Naive B cell (primary cell): ENCODE measurements at regions not wholly inside any gene's neighbourhood (a gene's known extent, or its start where the extent isn't known, plus 50 kb on each side); places are given as distances from the start of the nearest gene placed in this dataset.

Source experiments
- ATAC-seq, 2 donors: fragments of 150-1000 bp; cut with Tn5 transposase; 2 replicates each; pipeline ENCODE4 v1.10.0; 2021; ENCODE audit warnings: low read depth in 2 of 2, mild to moderate bottlenecking in 2 of 2, moderate library complexity in 2 of 2
- DNase-seq: peaks from one replicate; pipeline ENCODE4 v3.0.0; 2022
- H3K27ac Mint-ChIP-seq, 6 donors: one replicate each; pipeline ENCODE4 v1.8.0; 2020 to 2022; ENCODE audit warnings: mild to moderate bottlenecking in 6 of 6, mixed read lengths in 6 of 6, moderate library complexity in 5 of 6, inconsistent platforms in 2 of 6
- H3K27me3 Mint-ChIP-seq, 3 donors: one replicate each; pipeline ENCODE4 v1.8.0; 2021 to 2022; ENCODE audit warnings: mixed read lengths in 3 of 3, mild to moderate bottlenecking in 1 of 3
- H3K36me3 Mint-ChIP-seq, 2 donors: one replicate each; pipeline ENCODE4 v1.8.0; 2020 to 2022; ENCODE audit warnings: mixed read lengths in 2 of 2, inconsistent platforms in 1 of 2, mild to moderate bottlenecking in 1 of 2
- H3K4me1 Mint-ChIP-seq, 3 donors: one replicate each; pipeline ENCODE4 v1.8.0; 2020 to 2022; ENCODE audit warnings: mixed read lengths in 3 of 3, inconsistent platforms in 1 of 3, mild to moderate bottlenecking in 1 of 3, moderate library complexity in 1 of 3
- H3K4me3 Mint-ChIP-seq, 8 donors: one replicate each; pipeline ENCODE4 v1.8.0; 2020 to 2022; ENCODE audit warnings: mild to moderate bottlenecking in 8 of 8, mixed read lengths in 8 of 8, moderate library complexity in 8 of 8, inconsistent platforms in 2 of 8
- H3K9me3 Mint-ChIP-seq, 7 donors: one replicate each; pipeline ENCODE4 v1.8.0; 2020 to 2022; ENCODE audit warnings: mixed read lengths in 7 of 7, mild to moderate bottlenecking in 5 of 7, inconsistent platforms in 2 of 7, moderate library complexity in 1 of 7

DNA sequence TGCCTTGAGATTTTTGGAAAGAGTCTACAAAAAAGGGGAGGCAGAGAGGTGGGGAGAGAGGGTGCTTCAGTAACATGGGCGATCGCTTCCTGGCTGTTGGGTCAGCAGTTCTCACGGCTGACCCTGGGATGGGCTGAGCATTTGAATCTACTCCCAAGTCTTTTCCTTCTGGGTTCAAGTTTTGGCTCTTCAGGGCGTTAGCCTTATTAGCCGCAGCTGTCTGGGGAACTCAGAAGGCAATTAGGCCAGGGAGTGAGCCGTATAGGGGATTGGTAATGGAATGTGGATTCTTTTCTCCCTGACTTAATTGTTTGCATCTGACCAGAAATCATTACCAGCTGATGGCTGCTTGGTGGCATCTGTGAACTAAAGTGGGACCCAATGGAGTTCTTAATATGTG, 250.5 kb upstream of the SKOR2 start:
- H3K27me3 Mint-ChIP-seq, result peaks cover 10 to 19% (median 18%) of the 10 kb centered on the region in 3 donors
- no peak for DNase-seq
- H3K4me1 Mint-ChIP-seq, result no peaks in the 10 kb centered on the region
- no peak for ATAC-seq
- no peak overlapping the region for H3K4me3 Mint-ChIP-seq
- H3K27ac Mint-ChIP-seq, result peak overlapping the region in 2 of 6 donors; percentile 12 to 31
- H3K9me3 Mint-ChIP-seq, result peaks cover 0 to 7% (median 0%) of the 10 kb centered on the region in 7 donors
- no peaks in the 10 kb centered on the region for H3K36me3 Mint-ChIP-seq

DNA sequence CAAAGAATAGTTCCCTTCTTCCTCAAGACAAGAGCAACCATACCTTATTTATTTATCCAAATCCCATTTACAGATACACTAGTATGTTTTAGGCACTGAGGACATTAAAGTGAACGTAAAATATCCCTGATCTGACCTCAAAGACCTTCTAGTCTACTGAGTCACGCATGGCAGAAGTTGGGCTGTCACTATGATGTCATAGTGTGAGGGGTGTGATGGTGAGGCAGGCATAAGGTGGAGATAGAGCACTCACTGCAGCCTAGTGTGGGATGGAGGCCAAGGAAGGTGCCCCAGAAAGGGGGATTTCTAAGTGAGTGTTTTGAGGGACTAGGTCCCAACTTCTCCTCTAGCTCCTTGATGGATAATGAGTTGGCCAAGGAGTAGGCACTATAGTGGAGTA, 249.5 kb upstream of the SKOR2 start:
- no peak for ATAC-seq
- Mint-ChIP-seq H3K36me3 (no peaks in the 10 kb centered on the region), H3K4me3 (no peak overlapping the region)

GRCh38 chr18:47492691-47493090, 241.2 kb upstream of the SKOR2 start:
- no peak for ATAC-seq
- no peak overlapping the region for H3K4me3 Mint-ChIP-seq
- no peaks in the 10 kb centered on the region for H3K36me3 Mint-ChIP-seq
- no peak overlapping the region for H3K27ac Mint-ChIP-seq
- H3K9me3 Mint-ChIP-seq, result peaks cover 0 to 6% (median 2%) of the 10 kb centered on the region in 7 donors
- no peaks in the 10 kb centered on the region for H3K4me1 Mint-ChIP-seq
- H3K27me3 Mint-ChIP-seq, result peaks cover 0 to 17% (median 10%) of the 10 kb centered on the region in 3 donors
- DNase-seq, result no peak

More for the DNA sequence above, 249.5 kb upstream of the SKOR2 start:
- H3K27ac Mint-ChIP-seq, result no peak overlapping the region
- peaks cover 0 to 7% (median 0%) of the 10 kb centered on the region in 7 donors for H3K9me3 Mint-ChIP-seq
- no peaks in the 10 kb centered on the region for H3K4me1 Mint-ChIP-seq
- DNase-seq, result no peak
- H3K27me3 Mint-ChIP-seq, result peaks cover 10 to 21% (median 21%) of the 10 kb centered on the region in 3 donors

GRCh38 chr18:47490882-47491281, 239.4 kb upstream of the SKOR2 start:
- Mint-ChIP-seq H3K27ac (no peak overlapping the region), H3K4me1 (no peaks in the 10 kb centered on the region), H3K9me3 (peaks cover 0 to 11% (median 4%) of the 10 kb centered on the region in 7 donors), H3K4me3 (no peak overlapping the region), H3K27me3 (peaks cover 6 to 19% (median 9%) of the 10 kb centered on the region in 3 donors), H3K36me3 (no peaks in the 10 kb centered on the region)
- DNase-seq (no peak), ATAC-seq (no peak)

DNA sequence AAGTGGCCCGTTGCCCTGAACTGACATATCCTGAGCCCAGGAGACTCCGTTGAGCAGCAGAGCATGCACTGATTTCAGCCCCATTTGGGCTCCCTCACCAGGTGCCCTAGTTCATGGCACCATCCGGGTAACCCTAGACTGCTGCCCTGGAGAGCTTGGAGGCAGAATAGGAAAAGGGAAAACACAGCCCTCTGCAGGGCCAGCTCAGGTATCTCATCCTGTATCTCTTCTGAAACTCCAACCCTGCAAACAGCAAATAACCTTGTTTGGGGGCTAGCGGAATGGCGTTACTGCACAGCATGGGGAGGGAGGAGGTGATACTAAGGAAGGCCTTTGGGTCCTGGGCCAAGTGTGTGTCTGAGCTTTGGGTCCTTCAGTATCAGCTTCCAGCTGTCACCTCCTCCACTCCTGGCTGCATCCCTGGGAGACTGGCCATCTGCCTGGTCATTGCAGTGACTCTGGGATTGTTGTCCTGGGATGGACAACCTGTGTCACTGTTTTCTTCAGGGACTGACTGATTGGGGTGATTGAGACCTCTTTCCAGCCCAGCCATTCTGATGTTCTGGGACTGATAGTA, 233.8 kb upstream of the SKOR2 start:
- H3K36me3 Mint-ChIP-seq, result no peaks in the 10 kb centered on the region
- no peaks in the 10 kb centered on the region for H3K4me1 Mint-ChIP-seq
- DNase-seq (no peak), ATAC-seq (no peak)
- H3K27ac Mint-ChIP-seq, result no peak overlapping the region
- no peak overlapping the region for H3K4me3 Mint-ChIP-seq
- H3K27me3 Mint-ChIP-seq, result peaks cover 25 to 44% (median 36%) of the 10 kb centered on the region in 3 donors
- H3K9me3 Mint-ChIP-seq, result peaks cover 0 to 11% (median 2%) of the 10 kb centered on the region in 7 donors

DNA sequence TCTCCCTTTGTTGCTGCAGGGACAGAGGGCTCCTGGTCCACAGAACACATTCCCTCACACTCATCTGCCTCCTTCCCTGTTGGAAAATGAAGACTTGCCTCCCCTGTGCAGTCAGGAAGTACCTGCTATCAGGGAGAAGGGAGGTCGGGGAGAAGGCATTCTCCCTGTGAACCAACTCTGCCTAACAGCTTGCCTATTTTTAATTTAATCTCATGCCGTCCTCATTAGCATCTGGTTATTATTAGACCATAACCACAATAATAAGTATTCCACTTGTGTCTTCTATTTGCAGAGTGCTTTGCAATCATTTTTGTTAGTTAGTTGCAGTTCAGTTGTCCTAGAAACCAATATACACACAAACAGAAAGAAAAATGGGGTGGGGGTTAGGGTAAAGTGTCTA, 232.6 kb upstream of the SKOR2 start:
- Mint-ChIP-seq H3K27me3 (peaks cover 22 to 51% (median 42%) of the 10 kb centered on the region in 3 donors), H3K36me3 (no peaks in the 10 kb centered on the region), H3K4me3 (no peak overlapping the region), H3K27ac (peak overlapping the region in 1 of 6 donors; percentile 25), H3K9me3 (peaks cover 0 to 11% (median 2%) of the 10 kb centered on the region in 7 donors), H3K4me1 (no peaks in the 10 kb centered on the region)
- DNase-seq (no peak), ATAC-seq (no peak)

- peak overlapping the region in 1 of 6 donors; percentile 64 for H3K27ac Mint-ChIP-seq
- no peaks in the 10 kb centered on the region for H3K4me1 Mint-ChIP-seq
- peaks cover 20 to 49% (median 40%) of the 10 kb centered on the region in 3 donors for H3K27me3 Mint-ChIP-seq
- DNase-seq, result no peak
- H3K4me3 Mint-ChIP-seq, result no peak overlapping the region
- no peaks in the 10 kb centered on the region for H3K36me3 Mint-ChIP-seq
- H3K9me3 Mint-ChIP-seq, result no peaks in the 10 kb centered on the region
- no peak for ATAC-seq
These were observed 228.7 kb upstream of the SKOR2 start for GRCh38 chr18:47480166-47480565.

DNA sequence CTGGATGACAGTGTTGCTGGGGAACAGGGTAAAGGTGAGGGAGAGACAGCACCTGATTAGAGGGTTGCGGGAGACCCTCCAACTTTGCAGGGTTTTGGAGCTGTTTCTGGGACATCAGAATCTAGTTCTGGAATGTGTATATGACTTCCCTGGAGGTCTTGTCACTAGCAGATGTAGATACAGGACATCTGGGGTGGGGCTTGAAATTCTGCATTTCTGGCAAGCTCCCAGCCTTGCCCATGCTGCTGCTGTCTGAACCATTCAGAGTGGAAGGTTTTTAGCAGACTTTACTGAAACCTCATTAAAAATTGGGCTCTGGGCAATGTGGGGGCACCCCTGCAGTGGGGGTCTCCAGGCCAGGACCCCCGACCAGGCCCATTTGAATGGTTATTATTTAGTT, 220.3 kb upstream of the SKOR2 start:
- Mint-ChIP-seq H3K9me3 (no peaks in the 10 kb centered on the region), H3K4me3 (no peak overlapping the region), H3K36me3 (no peaks in the 10 kb centered on the region), H3K27ac (no peak overlapping the region), H3K4me1 (no peaks in the 10 kb centered on the region), H3K27me3 (peaks cover 6 to 14% (median 9%) of the 10 kb centered on the region in 3 donors)
- ATAC-seq (no peak), DNase-seq (no peak)

- Mint-ChIP-seq H3K9me3 (no peaks in the 10 kb centered on the region), H3K4me1 (no peaks in the 10 kb centered on the region), H3K36me3 (no peaks in the 10 kb centered on the region), H3K4me3 (no peak overlapping the region), H3K27ac (no peak overlapping the region), H3K27me3 (peaks cover under 1 to 14% (median 6%) of the 10 kb centered on the region in 3 donors)
- ATAC-seq, result no peak
- no peak for DNase-seq
These were observed 219.5 kb upstream of the SKOR2 start for GRCh38 chr18:47470941-47471340.

- Mint-ChIP-seq H3K9me3 (no peaks in the 10 kb centered on the region), H3K36me3 (no peaks in the 10 kb centered on the region), H3K27me3 (peaks cover 0 to 10% (median 6%) of the 10 kb centered on the region in 3 donors), H3K4me1 (no peaks in the 10 kb centered on the region), H3K27ac (no peak overlapping the region), H3K4me3 (no peak overlapping the region)
- no peak for DNase-seq
- no peak for ATAC-seq
These were observed 218.1 kb upstream of the SKOR2 start for GRCh38 chr18:47469576-47469975.

DNA sequence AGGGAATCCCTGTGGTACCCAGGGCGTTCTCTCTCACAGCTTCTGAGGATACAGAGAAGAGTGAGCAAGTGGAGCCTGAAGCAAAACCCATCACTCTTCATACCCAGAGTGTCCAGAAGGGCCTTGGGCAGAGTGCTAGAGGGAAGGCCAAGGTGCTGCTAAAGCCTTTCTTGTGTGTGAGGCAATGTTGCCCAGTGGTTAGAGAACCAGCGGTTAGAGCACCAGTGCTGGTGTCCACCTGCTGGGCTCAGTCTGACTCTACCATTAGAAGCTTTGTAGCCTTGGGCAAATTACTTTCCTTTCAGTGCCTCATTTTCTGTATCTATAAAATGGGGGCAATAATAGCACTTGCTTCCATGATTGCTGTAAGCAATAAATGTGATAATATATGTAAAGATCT, 210.5 kb upstream of the SKOR2 start:
- H3K27me3 Mint-ChIP-seq, result peaks cover 0 to 19% (median 11%) of the 10 kb centered on the region in 3 donors
- H3K9me3 Mint-ChIP-seq, result peaks cover 0 to 1% (median 0%) of the 10 kb centered on the region in 7 donors
- no peak for ATAC-seq
- H3K4me1 Mint-ChIP-seq, result no peaks in the 10 kb centered on the region
- H3K4me3 Mint-ChIP-seq, result no peak overlapping the region
- no peak for DNase-seq
- H3K36me3 Mint-ChIP-seq, result no peaks in the 10 kb centered on the region
- no peak overlapping the region for H3K27ac Mint-ChIP-seq

DNA sequence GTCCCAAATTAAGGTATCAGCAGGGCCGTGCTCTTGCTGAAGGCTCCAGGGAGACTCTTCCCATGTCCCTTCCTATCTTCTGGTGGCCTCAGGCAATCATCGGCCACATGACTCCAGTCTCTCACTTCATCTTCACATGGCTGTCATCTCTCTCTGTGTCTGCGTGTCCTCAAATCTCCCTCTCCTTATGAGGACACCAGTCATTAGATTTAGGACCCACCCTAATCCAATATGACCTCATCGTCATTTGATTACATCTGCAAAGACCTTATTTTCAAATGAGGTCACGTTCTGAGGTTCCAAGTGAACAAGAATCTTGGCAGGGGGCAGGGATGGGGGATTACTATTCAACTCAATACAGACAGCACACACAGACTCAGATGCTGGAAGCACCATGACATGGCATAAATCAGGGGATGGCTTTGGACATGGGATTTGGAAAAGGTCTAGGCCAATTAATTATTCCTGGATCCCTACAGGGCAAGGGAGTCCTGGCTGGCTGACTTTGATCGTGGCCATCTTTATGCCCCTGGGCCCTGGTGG, 210.0 kb upstream of the SKOR2 start:
- Mint-ChIP-seq H3K4me3 (no peak overlapping the region), H3K9me3 (peaks cover 0 to 1% (median 0%) of the 10 kb centered on the region in 7 donors), H3K4me1 (no peaks in the 10 kb centered on the region), H3K36me3 (no peaks in the 10 kb centered on the region), H3K27ac (no peak overlapping the region), H3K27me3 (peaks cover 0 to 24% (median 11%) of the 10 kb centered on the region in 3 donors)
- DNase-seq, result no peak
- no peak for ATAC-seq

DNA sequence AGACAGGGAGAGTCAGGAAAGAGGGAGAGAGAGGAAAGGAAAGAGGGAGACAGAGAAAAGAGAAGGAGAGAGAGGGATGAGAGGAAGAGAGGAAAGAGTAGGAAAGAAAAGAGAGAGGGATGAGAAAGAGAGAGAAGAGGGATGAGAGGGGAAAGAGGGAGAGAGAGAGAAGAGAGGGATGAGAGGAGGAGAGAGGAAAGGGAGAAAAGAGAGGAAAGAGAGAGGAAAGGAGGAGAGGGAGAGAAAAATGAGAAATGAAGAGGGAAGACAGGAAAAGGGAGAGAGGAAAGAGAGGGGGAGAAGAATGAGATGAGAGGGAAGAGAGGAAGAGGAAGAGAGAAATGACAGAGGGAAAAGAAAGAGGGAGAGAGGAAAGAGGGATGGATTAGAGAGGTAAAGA, 207.0 kb upstream of the SKOR2 start:
- Mint-ChIP-seq H3K4me3 (no peak overlapping the region), H3K9me3 (peaks cover 0 to 3% (median 0%) of the 10 kb centered on the region in 7 donors), H3K27me3 (peaks cover 0 to 24% (median 11%) of the 10 kb centered on the region in 3 donors), H3K4me1 (no peaks in the 10 kb centered on the region), H3K27ac (no peak overlapping the region), H3K36me3 (no peaks in the 10 kb centered on the region)
- DNase-seq (no peak), ATAC-seq (no peak)

- Mint-ChIP-seq H3K27ac (no peak overlapping the region), H3K4me3 (no peak overlapping the region), H3K9me3 (peaks cover 0 to 3% (median 0%) of the 10 kb centered on the region in 7 donors), H3K4me1 (no peaks in the 10 kb centered on the region), H3K36me3 (no peaks in the 10 kb centered on the region), H3K27me3 (peaks cover 0 to 24% (median 11%) of the 10 kb centered on the region in 3 donors)
- ATAC-seq, result no peak
- no peak for DNase-seq
These were observed 206.2 kb upstream of the SKOR2 start for GRCh38 chr18:47457614-47458013.
